Gastrocnemius medialis (tissue), 4 donors: ENCODE measurements at regions not wholly inside any gene's neighbourhood (a gene's known extent, or its start where the extent isn't known, plus 50 kb on each side); places are given as distances from the start of the nearest gene placed in this dataset.

Experiments
- ATAC-seq, 2 donors: fragments of 150-250 bp; one replicate each; pipeline ENCODE4 v1.9.1; 2016
- DNase-seq, 2 donors: peaks; one replicate each; pipeline ENCODE4 v3.0.0-alpha.2; 2019
- H3K27ac ChIP-seq, 4 donors: fragments of 200-600 bp; sonication (generic); 1 replicate in 1 of 4; 2 replicates in 3 of 4; pipeline ENCODE4 v1.5.1; 2016 to 2018; ENCODE audit warnings: mild to moderate bottlenecking in 2 of 4, moderate library complexity in 1 of 4
- H3K27me3 ChIP-seq, 3 donors: fragments of 200-600 bp; sonication (generic) in 2 of 3; 1 replicate in 1 of 3; 2 replicates in 2 of 3; pipeline versions ENCODE4 v1.5.1 to v1.6.0; 2016 to 2019; ENCODE audit warnings: mild to moderate bottlenecking in 1 of 3, moderate library complexity in 1 of 3
- H3K36me3 ChIP-seq, 2 donors: fragments of 200-600 bp; sonication (generic) in 1 of 2; one replicate each; pipeline ENCODE4 v1.5.1; 2017 to 2018
- H3K4me1 ChIP-seq, 2 donors: fragments of 200-600 bp; sonication (generic) in 1 of 2; one replicate each; pipeline ENCODE4 v1.5.1; 2016 to 2017; ENCODE audit warnings: mild to moderate bottlenecking in 2 of 2
- H3K4me3 ChIP-seq, 4 donors: fragments of 200-600 bp; sonication (generic) in 3 of 4; 1 replicate in 1 of 4; 2 replicates in 3 of 4; pipeline ENCODE4 v1.5.1; 2016 to 2019; ENCODE audit warnings: mild to moderate bottlenecking in 2 of 4
- H3K9me3 ChIP-seq, 3 donors: fragments of 200-600 bp; sonication (generic) in 2 of 3; 1 replicate in 1 of 3; 2 replicates in 2 of 3; pipeline ENCODE4 v1.5.1; 2016 to 2019
- CTCF ChIP-seq, 5 experiments: fragments of 450-650 bp in 3 of 5; fragments of 200-600 bp in 2 of 5; sonication (generic) in 2 of 5; IDR thresholded peaks in 4 of 5; conservative IDR thresholded peaks in 1 of 5; 1 replicate in 4 of 5; 2 replicates in 1 of 5; pipeline ENCODE4 v1.5.1; 2016 to 2019; ENCODE audit warnings: antibody characterized with exemption in 5 of 5, mild to moderate bottlenecking in 3 of 5, moderate library complexity in 3 of 5
- POLR2A ChIP-seq, 2 donors: fragments of 450-650 bp; IDR thresholded peaks; one replicate each; pipeline ENCODE4 v1.6.1; 2017; ENCODE audit warnings: antibody characterized with exemption in 2 of 2, mild to moderate bottlenecking in 2 of 2, moderate library complexity in 2 of 2
- in situ Hi-C, 4 donors: fragments of 200-750 bp; cut with MboI; loops; one replicate each; pipeline versions ENCODE4 v1.15.0 to v1.8.0; 2017; ENCODE audit warnings: low sequenced_read_pairs in 4 of 4
- intact Hi-C: fragments of 100-400 bp; cut with DNase I; formaldehyde crosslinking; loops from one replicate; pipeline ENCODE4 v1.15.1; 2023; ENCODE audit warnings: low total_unique reads

DNA sequence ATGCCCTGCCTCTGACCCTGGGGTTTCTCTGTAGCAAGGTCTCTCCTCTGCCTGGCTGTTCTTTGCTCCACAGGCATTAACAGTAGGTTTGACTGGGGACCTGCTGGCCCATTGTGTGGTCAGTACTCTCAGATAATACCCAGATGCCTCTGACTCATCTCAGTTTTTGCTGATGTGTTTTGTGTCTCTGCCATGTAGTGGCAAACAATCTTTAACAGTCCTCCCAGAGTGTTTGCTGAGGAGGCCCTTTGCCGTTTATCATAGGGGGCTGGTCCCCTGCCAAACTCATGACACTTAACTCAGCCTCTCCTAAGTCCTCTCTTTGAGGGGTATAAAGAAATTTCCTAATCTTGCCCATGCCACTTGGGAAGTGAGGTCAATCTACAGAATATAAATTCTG, 793.7 kb upstream of the FANCL start:
- in situ Hi-C loops: no loop called here
- no peak for DNase-seq
- Histone ChIP-seq H3K4me1 (no peaks in the 10 kb centered on the region), H3K36me3 (no peaks in the 10 kb centered on the region), H3K9me3 (peaks cover 0 to 5% (median 0%) of the 10 kb centered on the region in 3 donors), H3K4me3 (no peak overlapping the region), H3K27me3 (no peaks in the 10 kb centered on the region), H3K27ac (no peak overlapping the region)
- intact Hi-C loops: no loop called here
- no peak for ATAC-seq
- TF ChIP-seq CTCF (IDR thresholded peaks at IDR 0.05 in 4 of 5, conservative IDR thresholded peaks at IDR 0.05 in 1 of 5) (no peak), POLR2A (IDR thresholded peaks at IDR 0.05) (no peak)

GRCh38 chr2:59034106-59034505, 793.0 kb upstream of the FANCL start:
- TF ChIP-seq POLR2A (IDR thresholded peaks at IDR 0.05) (no peak), CTCF (IDR thresholded peaks at IDR 0.05 in 4 of 5, conservative IDR thresholded peaks at IDR 0.05 in 1 of 5) (no peak)

DNA sequence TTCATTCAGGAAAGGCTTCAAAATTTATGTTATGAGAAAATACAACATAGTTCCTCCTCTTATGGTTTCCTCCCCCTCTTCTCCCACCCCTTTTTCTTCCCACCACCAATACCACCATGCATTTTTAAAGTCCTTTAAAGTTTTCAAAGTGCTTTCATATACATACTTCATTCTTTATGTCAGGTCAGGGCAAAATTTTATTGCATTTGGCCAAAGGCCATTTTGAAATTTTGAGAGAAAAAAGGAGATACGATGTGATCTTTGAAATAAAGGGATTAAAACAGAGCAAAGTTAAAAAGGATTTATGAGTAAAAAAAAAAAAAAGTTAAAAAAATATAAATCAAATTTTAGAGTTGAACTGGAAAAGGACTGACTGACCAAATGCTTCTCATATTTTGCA, 792.5 kb upstream of the FANCL start:
- ATAC-seq: no peak
- no peaks in the 10 kb centered on the region for H3K27me3 ChIP-seq
- no peak for DNase-seq
- intact Hi-C loops: no loop called here
- no peak overlapping the region for H3K27ac ChIP-seq
- TF ChIP-seq CTCF (IDR thresholded peaks at IDR 0.05 in 4 of 5, conservative IDR thresholded peaks at IDR 0.05 in 1 of 5) (no peak), POLR2A (IDR thresholded peaks at IDR 0.05) (no peak)
- in situ Hi-C loops: no loop called here
- no peak overlapping the region for H3K4me3 ChIP-seq
- no peaks in the 10 kb centered on the region for H3K4me1 ChIP-seq
- peaks cover 0 to 5% (median 0%) of the 10 kb centered on the region in 3 donors for H3K9me3 ChIP-seq
- no peaks in the 10 kb centered on the region for H3K36me3 ChIP-seq

More at GRCh38 chr2:59034106-59034505, 793.0 kb upstream of the FANCL start:
- H3K9me3 ChIP-seq: peaks cover 0 to 5% (median 0%) of the 10 kb centered on the region in 3 donors
- H3K27me3 ChIP-seq: no peaks in the 10 kb centered on the region
- no peaks in the 10 kb centered on the region for H3K4me1 ChIP-seq
- in situ Hi-C loops: no loop called here
- intact Hi-C loops: no loop called here
- no peak overlapping the region for H3K27ac ChIP-seq
- no peak overlapping the region for H3K4me3 ChIP-seq
- H3K36me3 ChIP-seq: no peaks in the 10 kb centered on the region
- ATAC-seq (no peak), DNase-seq (no peak)

DNA sequence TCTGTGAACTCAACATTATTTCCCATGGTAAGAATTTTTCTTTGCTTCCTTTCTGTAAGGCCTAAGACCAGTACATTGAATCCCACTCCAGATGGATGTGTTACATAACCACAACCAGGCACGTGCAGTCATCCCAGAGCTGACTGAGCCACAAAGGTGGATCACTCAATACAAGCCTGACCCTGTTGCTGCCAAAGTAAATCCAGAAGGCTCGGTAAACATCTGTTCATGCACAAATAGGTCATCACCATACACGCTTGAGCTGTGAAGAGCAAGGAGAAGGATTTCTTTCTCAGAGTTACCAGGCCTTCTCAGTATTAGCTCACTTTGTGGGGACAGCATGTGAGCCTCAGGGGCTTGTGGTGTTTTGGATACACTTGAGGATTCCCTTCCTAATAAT, 791.4 kb upstream of the FANCL start:
- no peaks in the 10 kb centered on the region for H3K27me3 ChIP-seq
- DNase-seq (no peak), ATAC-seq (no peak)
- no peak for TF ChIP-seq POLR2A (IDR thresholded peaks at IDR 0.05)
- no peak overlapping the region for H3K27ac ChIP-seq
- H3K9me3 ChIP-seq: peaks cover 0 to 2% (median 0%) of the 10 kb centered on the region in 3 donors
- in situ Hi-C loops: no loop called here
- H3K4me1 ChIP-seq: no peaks in the 10 kb centered on the region
- H3K4me3 ChIP-seq: no peak overlapping the region
- no peaks in the 10 kb centered on the region for H3K36me3 ChIP-seq
- intact Hi-C loops: no loop called here

GRCh38 chr2:59029058-59029457, 787.9 kb upstream of the FANCL start:
- Histone ChIP-seq H3K36me3 (no peaks in the 10 kb centered on the region), H3K27ac (no peak overlapping the region), H3K4me3 (no peak overlapping the region), H3K4me1 (no peaks in the 10 kb centered on the region), H3K9me3 (no peaks in the 10 kb centered on the region), H3K27me3 (no peaks in the 10 kb centered on the region)
- TF ChIP-seq POLR2A (IDR thresholded peaks at IDR 0.05): no peak
- ATAC-seq (no peak), DNase-seq (peak; percentile 2 to 18)
- intact Hi-C loops (no loop called here), in situ Hi-C loops (no loop called here)

GRCh38 chr2:59027320-59027719, 786.2 kb upstream of the FANCL start:
- in situ Hi-C loops (no loop called here), intact Hi-C loops (no loop called here)
- no peaks in the 10 kb centered on the region for H3K27me3 ChIP-seq
- H3K4me1 ChIP-seq: no peaks in the 10 kb centered on the region
- H3K36me3 ChIP-seq: no peaks in the 10 kb centered on the region
- H3K27ac ChIP-seq: no peak overlapping the region
- no peak for TF ChIP-seq POLR2A (IDR thresholded peaks at IDR 0.05)
- TF ChIP-seq CTCF (IDR thresholded peaks at IDR 0.05 in 4 of 5, conservative IDR thresholded peaks at IDR 0.05 in 1 of 5): no peak
- no peak for DNase-seq
- H3K9me3 ChIP-seq: no peaks in the 10 kb centered on the region
- H3K4me3 ChIP-seq: no peak overlapping the region
- ATAC-seq: no peak
